Hindlimb muscle (tissue), 1 donor: ENCODE measurements at regions not wholly inside any gene's neighbourhood (a gene's known extent, or its start where the extent isn't known, plus 50 kb on each side); places are given as distances from the start of the nearest gene placed in this dataset.
A peak's percentile ranks its signal among the peaks of the same experiment; 100 is the strongest.

Experiments
- DNase-seq: peaks from one replicate; pipeline ENCODE4 v3.0.0-alpha.2; 2013

DNA sequence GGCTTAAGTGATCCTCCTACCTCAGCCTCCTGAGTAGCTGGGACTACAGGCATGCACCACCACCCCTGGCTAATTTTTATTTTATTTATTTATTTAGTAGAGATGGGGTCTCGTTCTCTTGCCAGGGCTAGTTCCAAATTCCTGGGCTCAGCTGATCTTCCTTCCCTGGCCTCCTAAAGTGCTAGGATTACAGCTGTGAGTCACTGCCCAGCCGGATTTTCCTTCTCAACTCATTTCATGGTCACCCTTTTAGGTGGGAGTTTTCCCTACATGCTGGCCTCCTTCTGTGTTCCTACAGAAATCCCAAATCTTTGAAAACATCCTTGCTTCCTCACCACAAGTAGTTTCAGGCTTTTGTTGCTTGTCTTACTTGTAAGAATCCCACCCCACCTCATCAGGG, 102.1 kb upstream of the SIAH1 start:
- DNase-seq, result no peak

DNA sequence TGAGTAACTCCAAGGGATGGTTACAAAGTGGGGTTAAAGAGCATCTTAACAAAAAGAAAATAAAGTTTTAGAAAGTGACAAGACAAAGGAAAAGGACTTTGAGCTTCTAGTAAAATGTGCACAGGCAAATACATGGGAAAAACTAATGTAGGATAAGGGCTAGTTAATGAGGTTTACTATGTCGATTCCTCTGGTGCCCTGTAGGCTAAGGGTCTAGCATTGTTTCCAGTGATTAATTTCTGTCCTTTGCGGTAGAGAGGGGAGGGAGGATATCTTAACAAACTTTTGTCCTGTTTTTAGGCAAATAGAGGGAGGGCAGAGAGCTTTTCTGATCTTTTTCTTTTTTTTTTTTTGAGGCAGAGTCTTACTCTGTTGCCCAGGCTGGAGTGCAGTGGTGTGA, 96.6 kb upstream of the SIAH1 start:
- no peak for DNase-seq

DNA sequence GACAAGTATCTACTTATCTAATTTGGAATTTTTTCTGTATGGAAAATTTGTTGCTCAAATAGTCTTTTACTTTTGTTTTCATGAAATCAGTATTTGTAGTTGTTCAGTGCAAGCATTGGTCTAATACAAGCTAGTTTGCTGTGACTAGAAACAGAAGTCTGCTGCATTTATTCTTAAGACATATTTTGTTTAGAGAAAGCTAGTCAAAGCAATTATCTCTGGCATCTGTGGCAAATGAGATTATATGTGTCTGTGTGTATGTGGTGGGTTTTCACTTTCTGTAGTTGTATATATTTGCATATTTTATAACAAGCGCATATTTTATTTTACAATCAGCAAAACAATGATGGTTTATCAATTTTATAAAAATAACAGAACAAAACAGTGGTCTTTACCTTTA, 96.0 kb upstream of the SIAH1 start:
- DNase-seq, result no peak

DNA sequence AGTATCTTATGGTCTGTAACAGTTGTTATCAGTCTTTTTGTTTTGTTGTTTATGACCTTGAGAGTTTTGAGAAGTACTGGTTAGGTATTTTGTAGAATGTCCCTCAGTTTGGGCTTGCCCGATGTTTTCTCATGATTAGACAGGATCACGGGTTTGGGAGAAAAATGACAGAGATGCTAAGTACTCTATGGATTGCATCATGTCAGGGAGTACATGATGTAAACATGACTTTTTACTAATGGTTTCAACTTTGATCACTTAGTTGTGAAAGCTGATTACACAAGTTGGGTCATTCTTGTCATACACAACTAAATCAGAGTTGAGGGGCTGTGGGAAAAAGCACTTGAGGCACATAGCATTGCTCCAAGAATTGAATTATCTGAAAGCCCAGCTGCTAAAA, 94.7 kb upstream of the SIAH1 start:
- no peak for DNase-seq

DNA sequence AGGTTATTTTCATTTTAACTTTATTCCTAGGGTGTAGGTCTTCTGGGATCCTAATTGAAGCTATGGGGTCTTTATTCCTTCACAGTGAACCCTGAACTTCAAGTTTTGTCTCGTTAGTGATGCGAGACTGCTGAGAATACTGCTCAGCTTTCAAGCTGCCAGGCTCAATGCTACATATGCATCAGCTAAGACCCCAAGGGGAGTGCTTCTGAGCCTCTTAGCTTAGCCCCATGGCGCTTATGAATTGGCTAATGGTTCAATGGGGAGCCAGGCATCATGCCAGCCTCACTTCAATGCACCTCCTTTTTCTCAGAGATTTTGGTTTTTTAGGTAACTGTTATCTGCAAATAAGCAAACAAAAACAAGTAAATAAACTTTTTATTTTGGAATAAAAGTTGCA, 94.1 kb upstream of the SIAH1 start:
- no peak for DNase-seq

DNA sequence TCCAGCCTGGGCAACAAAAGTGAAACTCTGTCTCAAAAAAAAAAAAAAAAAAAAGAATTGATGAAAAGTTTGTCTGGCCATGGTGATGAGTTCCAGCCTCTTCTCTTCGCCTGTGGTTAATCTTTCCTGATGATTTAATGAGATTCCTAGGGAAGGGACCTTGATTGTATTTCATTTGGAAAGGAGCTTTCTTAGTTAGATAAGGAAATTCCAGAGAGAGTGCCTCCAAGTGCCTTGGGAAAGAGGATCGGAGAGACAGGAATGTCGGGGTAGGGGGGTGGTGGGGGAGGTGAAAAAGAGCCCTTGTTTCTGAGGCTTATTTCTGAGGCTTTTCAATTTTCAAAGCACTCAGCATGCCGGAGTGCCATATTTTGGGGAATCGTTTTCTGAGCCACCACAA, 93.2 kb upstream of the SIAH1 start:
- DNase-seq, result no peak

DNA sequence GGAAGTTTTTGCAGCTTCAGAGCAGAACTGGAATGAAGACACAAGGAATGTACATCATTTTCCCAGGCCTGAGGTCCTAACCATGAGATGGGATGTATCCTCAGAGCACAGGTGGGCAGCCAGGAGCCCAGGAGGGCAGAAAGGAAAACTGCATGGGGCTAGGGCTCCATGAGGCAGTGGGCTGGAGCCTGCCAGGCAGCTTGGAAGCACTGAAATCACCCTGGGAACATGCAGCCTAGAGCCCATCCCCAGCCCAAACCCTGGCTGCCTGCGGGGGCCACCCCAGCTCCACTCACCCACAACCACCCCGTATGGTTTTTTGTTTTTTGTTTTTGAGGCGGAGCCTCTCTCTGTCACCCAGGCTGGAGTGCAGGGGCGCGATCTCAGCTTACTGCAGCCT, 86.2 kb upstream of the SIAH1 start:
- DNase-seq, result no peak

DNA sequence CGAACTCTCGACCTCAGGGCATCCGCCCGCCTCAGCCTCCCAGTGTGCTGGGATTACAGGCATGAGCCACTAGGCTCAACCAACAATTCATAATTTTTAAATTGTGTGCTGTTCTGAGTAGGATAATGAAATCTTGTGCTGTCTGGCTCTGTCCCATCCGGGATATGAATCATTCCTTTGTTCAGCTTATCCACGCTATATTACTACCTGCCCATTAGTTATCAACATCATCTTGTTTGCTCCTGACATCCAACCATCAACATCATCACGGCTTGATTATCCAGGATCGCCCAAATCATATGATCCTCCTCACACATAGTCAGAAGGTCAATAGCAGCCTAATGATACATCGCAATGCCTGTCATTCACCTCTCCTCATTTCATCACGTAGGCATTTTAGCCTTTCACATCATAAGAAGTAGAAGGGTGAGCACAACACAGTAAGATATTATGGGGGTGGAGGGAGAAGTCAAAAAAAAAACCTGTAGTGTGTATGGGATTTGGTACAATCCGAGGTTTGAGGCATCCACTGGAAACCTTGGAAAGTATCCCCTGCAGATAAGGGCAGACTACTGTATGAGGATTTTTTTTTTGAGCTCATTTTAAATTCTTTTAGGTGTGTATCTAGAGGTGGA, 77.0 kb upstream of the SIAH1 start:
- no peak for DNase-seq

DNA sequence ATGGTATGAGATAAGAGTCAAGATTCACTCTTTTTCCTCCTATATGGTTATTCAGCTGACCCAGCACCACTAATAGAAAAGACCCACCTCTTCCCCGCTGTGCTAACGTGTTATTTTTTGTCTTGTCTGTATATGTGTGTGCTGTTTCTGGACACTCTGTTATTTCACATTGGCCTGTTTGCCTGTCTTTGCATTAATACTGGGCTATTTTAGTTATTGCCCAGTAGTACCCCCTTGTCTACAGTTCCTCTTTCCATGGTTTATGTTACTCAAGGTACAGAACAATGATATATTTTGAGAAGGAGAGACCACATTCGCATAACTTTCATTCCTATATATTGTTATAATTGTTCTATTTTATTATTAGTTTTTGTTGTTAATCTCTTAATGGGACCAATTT, 74.0 kb upstream of the SIAH1 start:
- DNase-seq, result no peak

DNA sequence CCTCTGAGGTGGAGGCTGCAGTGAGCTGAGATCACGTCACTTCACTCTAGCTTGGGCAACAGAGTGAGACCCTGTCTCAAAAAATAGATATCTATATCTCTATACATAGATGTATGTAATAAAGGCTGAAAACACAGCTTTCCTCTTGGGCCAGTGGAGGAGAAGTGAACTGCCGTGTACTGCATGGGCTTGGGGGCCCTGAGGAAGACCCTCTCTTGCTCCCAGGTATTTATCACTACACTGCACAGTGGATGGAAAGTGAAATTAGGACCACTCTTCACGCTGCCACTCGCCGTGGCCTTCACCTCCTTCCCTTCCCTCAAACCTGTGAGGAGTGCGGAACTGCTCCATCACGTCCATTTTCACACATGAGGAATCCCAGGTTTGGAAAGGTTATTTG, 68.8 kb upstream of the SIAH1 start:
- no peak for DNase-seq

DNA sequence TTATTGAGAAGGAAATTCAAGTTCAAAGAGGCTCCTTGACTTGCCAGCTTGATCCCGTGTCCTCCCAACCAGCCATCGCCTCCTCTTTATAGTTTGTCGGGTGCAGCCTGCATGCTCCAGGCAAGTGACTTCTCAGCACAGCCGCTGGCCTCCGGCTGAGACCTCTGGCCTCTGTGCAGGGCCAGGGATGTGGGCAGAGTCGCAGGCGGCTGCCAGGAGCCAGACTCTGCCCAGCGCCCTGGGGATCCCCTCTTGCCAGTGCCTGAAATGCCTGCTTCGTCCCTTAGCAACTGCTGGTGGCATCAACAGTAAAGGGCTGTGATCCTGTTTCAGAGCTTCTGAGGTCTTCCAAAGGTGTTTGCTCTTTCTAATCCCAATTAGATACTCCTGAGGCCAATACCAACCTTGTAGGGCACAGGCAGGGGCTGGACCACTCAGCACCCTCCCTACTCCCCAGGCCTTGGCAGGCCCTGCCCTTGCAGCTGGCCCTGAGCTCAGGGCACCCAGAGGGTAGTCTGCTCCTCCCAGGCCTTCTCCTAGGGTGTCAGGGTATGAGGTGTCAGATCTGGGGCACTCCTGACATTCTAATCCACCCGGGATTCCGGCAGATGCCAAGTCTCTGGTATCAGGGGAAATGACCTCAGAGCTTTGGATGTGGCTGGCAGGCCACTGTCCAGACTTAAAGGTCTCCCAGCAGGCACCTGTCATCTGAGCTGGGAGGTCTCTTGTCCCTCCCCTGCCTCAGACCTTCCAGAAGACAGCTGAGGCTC, 68.0 kb upstream of the SIAH1 start:
- no peak for DNase-seq

DNA sequence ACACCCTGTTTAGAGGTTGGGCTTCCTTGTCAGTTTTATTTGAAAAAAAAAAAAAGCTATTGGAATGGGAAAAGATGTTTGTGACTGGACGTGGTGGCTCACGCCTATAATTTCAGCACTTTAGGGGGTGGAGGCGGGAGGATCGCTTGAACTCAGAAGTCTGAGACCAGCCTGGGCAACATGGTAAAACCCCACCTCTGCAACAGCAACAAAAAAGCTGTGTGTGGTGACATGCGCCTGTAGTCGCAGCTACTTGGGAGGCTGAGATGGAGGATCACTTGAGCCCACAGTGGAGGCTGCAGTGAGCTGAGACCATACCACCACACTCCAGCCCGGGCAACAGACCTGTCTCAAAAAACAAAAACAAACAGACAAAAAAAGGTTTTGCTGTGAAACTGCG, 66.1 kb upstream of the SIAH1 start:
- DNase-seq, result no peak

DNA sequence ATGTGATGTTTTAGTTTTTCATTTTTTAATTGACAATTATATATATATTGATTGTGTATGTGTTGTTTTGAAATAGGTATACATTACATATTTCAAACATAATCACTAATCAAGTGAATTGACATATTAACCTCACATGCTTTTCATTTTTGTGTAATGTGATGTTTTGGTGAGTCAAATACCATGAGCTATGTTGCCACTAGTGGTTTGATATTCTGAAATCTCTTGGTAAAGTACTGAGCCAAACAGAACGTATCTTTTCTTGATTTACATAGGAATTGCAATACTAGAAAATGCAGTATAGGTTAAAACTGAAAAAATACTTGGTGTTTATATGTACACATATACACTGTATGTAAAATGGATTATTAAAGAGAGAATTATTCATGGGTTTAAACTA, 65.2 kb upstream of the SIAH1 start:
- DNase-seq, result no peak

DNA sequence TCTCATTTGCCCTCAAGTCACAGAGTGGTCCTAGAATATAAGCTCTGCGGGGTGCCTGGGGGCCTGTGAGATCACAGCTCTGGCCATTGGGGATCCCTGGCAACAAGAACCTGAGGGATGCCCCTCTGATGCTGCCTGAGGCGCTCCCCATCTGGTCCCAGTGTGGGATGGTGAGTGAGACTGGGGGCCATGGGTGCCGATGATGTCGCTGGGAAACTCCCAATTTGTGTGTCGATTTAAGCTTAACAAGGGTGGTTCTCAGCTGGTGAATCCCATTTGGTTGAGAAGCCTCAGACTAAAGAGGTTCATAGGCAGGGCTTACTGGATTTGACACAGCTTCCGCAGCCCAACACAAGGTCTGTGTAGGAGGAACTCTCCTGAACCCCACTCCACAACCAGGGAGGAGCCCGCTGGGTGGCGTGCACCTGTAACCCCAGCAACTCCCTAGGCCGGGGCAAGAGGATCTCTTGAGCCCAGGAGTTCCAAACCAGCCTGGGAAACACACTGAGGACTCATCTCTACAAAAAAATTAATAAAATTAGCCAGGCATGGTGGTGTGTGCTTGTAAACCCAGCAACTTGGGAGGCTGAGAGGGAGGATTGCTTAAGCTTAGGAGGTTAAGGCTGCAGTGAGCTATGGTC, 63.7 kb upstream of the SIAH1 start:
- DNase-seq, result no peak

DNA sequence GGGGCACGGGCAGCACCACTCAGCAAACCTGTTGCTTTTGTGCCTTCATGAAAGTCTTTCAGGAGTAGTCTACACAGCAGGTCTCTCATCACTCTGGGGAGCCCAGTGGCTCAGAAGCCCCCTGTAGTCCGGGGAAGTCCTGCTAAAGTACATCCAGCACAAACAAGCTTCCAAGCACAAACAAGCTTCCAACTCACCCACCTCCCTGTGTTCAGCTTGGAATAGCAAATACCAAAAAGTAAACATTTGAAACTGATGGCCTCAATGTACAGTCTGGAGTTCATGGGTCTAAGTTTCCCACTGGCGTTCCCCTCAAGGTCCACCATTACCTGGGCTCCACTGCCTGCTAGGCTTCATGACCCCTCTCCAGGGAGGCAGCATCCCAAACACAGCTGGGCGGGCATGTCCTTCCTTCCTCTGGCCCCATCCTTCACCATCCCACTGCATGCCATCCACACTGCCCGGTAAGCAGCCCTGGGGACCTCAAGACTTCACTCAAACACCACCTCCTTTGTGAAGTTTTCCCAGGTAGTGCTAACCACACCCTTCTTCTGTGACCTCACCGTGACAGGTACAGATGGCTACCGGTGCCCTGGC, 62.8 kb upstream of the SIAH1 start:
- DNase-seq, result no peak

DNA sequence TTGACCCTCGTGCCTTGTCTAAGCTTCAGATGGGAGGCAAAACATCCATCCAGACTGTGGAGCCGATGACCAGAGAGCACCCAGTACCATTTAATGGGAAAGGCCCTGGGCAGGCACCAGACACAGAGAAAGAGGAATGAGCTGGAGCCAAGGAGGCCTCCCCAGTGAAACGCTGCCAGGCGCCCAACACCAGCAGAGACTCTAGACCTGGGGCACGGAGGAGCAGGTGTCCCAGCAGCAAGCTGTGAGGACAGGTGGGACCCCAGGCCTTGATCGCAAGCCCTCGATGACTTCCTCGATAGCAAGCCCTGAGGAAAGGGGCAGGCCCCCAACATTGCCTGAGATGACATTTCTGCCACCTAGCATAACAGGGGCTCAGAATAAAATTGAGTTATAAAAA, 62.2 kb upstream of the SIAH1 start:
- DNase-seq, result no peak

DNA sequence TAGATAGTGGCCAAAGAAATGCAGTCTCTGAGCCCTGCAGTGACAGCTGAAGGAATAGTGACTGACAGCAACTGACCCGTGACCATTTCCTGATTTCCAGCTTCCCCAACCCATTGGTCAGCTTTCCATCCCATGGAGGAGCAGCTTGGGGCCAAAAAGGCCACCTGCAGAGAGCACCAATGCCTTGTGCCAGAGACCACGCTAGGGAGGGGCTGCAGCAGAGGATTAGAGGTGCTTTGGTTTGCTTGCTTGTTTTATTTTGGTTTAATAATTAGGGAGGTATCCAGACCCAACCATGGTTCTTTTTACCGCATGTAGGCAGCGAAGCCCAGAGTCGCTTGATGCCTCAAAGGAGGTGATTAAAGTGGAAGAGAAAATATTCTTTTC, 61.3 kb upstream of the SIAH1 start:
- no peak for DNase-seq

DNA sequence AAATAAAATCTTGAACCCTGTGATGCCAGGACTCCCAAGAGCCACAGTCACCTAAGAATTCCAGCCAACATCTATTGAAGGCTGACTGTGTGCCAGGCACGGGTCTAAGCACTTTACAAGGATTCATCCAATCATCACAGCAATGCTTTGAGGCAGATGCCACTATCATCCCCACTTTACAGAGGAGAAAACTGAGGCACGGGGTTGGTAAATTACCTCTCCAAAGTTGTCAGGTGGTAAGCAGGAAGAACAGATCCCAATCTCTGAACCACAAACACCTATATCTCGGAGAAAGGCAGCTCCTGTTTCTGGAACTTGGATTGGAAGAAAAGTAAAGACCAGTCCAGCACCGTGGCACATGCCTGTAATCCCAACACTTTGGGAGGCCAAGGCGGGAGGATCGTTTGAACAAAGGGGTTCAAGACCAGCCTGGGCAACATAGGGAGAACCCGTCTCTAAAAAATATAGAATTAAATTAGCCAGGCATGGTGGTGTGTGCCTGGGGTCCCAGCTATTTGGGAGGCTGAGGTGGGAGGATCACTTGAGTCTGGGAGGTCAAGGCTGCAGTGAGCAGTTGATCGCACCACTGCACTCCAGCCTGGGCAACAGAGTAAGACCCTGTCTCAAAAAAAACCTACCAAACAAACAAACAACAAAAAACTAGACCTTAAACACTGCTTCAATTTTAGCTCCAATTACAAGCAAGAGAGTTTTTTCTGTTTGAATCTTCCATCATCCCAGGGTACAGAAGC, 60.7 kb upstream of the SIAH1 start:
- no peak for DNase-seq

DNA sequence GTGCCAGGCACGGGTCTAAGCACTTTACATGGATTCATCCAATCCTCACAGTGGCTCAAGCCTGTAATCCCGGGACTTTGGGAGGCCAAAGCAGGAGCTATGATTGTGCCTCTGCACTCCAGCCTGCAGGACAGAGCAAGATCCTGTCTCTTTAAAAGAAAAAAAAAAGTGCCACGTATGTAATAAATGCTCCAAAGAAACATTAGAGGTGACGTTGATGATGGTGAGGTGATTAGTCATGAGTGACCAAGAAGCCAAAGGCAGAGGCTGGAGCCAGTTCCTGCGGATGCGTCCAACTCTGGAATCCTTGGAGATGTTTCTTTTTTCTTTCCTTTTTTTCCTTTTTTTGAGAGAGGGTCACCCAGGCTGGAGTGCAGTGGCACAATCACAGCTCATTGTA, 59.4 kb upstream of the SIAH1 start:
- peak; percentile 11 for DNase-seq

DNA sequence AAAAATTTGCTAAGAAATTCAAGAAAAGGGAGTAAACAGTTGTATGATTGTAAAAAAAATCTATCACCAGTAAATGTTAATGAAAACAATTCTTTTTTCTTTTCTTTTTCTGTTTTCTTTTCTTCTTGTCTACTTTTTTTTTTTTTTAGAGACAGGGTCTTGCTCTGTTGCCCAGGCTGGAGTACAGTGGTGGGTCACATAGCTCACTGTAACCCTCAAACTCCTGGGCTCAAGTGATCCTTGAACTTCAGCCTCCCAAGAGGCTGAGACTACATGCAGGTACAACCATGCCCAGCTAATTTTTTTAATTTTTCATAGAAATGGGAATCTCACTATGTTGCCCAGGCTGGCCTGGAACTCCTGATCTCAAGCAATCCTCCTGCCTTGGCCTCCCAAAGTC, 57.2 kb upstream of the SIAH1 start:
- DNase-seq, result no peak

DNA sequence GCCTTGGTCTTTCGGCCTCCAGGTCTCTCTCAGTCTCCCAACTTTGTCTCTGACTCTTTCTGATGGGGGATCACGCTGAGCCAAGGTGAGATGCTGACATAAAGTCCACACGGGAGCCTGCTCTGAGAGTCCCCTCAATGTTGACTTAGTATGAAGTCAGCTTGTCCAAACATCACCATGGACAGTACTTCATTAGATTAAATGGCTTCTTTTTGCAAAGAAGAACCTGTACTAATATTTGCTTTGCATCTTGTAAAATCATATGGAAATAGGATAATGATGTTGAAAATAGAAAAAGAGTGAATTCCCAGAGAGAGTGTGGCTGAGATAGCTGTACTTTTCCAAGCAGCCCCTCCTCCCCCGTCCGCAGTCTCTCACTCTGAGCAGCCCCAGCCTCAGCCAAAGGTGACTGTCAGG, 56.7 kb upstream of the SIAH1 start:
- DNase-seq, result no peak

DNA sequence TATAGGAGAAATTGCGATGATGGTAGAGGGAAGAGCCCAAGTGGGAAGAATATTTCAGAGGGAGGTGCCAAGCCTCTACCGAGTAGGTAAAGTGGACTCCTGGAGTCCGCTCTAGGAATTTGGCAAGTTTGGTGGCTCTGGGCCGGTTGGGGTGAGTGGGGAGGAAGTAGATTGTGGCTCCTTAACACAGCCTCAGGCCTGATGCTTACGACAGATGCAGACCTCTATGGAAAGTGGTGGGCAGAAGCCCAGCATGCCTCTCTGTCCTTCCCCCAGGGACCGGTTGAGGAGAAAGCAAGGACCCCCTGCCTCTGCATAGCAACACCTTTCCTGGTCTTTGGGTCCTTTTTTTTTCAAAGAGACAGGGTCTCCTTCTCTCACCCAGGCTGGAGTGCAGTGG, 55.9 kb upstream of the SIAH1 start:
- DNase-seq, result no peak

DNA sequence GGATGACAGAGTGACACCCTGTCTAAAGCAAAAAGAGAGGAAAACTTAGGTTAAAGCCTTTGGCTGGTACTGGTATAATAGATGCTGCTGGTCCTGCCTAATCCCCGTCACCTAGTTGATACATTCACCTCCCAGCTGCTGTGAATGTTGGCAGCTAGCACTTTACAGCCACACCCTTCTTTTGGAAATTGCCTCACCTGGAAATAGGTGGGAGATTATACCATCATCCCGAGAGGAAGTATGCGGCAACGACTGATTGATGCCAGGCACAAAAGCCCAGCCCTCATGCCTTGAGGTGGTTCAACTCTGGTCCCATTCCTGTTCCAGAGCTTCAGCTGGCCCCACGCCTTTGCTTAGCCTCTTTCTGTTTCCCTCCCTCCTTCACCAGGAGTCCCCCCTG, 53.2 kb upstream of the SIAH1 start:
- no peak for DNase-seq
